Activated naive CD4-positive, alpha-beta T cell treated with anti-CD3 and anti-CD28 coated beads, Interleukin-2, amount 50 U/mL, for 16 hours (primary cell): ENCODE measurements at regions not wholly inside any gene's neighbourhood (a gene's known extent, or its start where the extent isn't known, plus 50 kb on each side); places are given as distances from the start of the nearest gene placed in this dataset.

Experiments
- DNase-seq: peaks from one replicate; pipeline ENCODE4 v3.0.0-alpha.2; 2020

DNA sequence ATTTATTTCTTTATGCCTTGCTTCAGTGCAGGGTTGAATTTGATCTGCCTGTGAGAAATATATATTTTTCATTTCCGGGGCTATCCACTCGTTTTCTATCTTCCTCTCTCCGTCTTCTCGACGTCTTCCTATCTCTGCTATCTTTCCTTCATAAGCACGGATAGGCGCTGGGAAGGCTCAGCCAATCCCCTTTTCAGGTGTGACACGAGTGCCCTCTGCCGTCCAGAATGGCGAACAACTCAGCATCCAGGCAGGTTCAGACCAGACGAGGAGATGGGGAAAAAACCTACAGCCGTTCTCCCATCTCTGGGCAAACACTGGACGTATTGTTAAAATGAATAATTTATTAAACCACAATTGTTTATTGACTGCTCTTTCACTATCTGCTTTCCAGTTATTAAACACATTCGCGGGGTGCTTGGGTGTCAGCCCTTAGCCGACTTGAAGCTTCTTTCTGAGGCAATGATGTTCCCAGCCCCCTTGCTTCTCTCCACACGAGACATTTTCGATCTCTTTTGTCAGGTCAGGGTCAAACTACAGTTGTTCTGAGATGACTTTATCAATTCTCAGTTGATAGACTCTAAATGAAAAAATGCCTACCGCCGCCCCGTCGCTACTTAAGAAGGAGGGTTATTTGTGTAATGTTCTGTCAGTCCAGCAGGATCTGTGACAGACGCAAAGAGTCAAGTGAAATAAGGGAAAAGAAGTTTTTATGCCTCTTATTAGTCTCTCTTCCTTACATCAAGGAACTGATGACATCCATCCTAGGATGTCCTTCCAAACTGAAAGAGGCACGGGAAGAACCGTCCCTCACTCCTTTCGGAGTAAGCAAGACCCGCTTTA lies 96.3 kb upstream of the NOCT start:
- DNase-seq, result peak; percentile 45

GRCh38 chr4:138918169-138918869 lies 97.3 kb upstream of the NOCT start:
- DNase-seq, result no peak

DNA sequence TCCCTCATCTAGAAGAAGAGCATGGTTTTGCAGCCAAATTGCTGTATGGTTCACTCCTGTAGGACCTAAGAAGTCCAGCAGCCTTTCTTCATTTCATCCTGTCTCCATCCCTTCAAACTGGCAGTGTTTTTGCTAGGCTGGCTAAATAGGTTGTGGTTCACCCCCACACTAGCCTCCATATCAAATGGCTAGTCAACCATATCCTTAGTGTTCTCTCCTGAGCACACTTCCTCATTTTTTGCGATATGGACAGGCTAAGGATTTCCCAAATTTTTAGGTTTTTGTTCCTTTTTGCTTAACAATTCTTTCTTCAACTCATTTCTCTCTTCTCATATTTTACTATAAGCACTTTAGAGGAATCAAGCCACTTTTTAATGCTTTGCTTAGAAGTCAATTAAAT lies 98.8 kb upstream of the NOCT start:
- no peak for DNase-seq

GRCh38 chr4:138915756-138916155 lies 99.8 kb upstream of the NOCT start:
- no peak for DNase-seq

GRCh38 chr4:138912704-138913340 lies 102.8 kb upstream of the NOCT start:
- DNase-seq, result no peak

GRCh38 chr4:138911909-138912703 lies 103.5 kb upstream of the NOCT start:
- DNase-seq, result no peak

DNA sequence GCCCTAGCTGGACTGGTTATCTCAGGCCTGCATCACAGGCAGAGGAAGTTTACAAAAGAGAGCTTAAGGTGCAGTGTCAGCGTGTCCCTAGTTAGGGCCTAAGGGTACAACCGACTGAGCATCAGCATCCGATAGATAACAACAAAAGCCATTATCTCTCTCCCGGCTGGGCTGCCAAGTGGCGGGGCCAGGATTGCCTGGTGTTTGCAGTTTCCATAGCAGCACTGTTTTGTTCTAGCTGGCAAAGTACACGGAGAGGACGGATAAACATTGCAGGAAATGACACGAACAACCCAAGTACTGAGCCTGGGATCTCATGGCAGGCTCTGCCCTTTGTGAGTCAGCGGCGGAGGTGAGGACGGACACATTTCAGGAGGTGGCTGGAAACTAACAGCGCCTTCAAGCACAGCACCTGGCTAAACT lies 104.7 kb upstream of the NOCT start:
- no peak for DNase-seq

GRCh38 chr4:138910195-138910913 lies 105.2 kb upstream of the NOCT start:
- no peak for DNase-seq

GRCh38 chr4:138909587-138909986 lies 106.0 kb upstream of the NOCT start:
- no peak for DNase-seq

GRCh38 chr4:138908134-138908533 lies 107.4 kb upstream of the NOCT start:
- no peak for DNase-seq

DNA sequence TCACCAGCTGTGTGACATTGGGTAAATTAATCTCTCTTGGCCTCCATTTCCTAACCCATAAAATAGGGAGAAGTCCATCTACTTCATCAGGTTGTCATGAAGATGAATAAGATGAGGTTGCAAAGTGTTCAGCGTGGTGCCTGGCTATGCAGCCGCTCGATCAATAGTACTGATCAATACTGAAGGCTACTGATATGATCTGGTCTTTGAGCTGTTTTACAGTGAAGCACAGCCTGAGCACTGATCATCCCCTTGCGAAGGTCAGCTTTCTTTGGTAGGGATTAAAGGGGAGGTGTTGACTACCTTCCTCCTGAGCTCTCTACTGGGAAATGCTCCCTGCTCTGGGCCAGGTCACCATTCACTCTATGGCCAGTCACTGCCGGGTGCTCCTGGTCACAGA lies 108.4 kb upstream of the NOCT start:
- DNase-seq, result no peak

DNA sequence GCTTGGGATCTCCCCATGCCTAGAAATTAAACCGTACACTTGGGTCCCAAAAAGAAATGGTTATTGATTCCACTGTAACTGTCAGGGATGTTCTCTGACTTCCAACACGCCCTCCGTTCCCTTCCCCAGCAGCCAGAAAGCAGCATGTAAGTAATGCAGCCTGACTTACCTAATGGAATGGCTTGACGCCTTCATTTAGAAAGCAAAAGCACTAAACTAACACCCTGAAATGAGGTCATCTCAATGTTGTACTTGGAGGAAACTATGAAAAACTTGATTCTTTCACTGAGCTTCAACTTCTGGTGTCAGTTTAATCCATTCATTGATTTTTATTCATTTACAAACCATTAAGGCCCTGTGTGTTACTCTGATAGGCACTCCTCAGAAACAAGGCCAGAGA lies 110.8 kb upstream of the NOCT start:
- DNase-seq, result no peak

- no peak for DNase-seq
Observed at GRCh38 chr4:138903185-138903584, 112.4 kb upstream of the NOCT start.

DNA sequence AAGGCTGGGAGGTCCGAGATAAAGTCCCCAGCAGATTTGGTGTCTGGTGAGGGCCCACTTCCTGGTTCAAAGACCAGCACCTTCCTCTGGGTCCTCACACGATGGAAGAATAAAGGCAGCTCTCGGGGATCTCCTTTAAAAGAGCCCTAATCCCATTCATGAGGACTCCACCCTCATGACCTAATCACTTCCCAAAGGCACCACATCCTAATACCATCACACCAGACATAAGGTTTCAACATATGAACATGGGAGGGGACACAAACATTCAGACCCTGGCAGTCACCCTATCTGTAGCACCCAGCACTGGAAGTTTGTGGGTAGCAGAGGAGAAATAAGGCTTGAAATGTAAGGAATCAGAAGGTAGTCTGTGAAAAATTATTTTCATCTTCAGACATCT lies 112.9 kb upstream of the NOCT start:
- DNase-seq, result no peak

DNA sequence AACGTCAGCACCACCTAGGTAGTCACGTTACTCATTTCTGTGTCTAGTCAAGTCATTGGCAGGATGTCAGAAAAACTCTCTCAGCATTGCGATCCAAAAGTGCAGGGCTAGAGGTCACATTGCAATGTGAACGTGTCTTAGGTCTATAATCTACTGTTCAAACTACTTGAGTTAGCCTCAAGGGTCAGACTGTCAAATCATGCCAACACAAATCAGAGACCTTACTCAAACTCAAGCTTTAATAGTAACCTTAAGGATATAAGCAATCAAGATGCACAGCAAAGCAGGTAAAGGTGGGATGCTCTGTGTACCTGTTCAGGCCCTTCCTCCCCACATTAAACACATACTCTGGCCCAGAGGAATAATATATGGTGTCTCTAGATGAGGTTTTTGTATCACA lies 114.4 kb upstream of the NOCT start:
- no peak for DNase-seq

DNA sequence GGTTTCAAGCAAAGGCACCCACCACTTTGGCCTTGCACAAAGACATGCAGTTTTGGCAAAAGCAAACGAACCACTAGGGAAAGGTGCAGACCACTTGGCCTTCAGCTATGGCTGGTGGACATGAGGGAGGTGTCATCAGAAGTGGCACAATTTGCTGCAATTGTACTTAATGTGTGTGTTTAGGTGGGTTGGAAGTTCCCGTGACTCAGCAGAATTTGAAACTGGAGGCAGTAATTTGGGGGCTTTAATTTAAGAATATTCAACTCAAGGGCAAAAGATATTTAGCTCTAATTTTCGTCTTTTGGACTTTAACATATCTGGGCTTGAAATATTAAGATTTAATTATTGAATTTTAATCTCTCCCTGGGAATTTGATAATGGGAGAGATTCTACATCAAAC lies 115.6 kb upstream of the NOCT start:
- DNase-seq, result no peak

DNA sequence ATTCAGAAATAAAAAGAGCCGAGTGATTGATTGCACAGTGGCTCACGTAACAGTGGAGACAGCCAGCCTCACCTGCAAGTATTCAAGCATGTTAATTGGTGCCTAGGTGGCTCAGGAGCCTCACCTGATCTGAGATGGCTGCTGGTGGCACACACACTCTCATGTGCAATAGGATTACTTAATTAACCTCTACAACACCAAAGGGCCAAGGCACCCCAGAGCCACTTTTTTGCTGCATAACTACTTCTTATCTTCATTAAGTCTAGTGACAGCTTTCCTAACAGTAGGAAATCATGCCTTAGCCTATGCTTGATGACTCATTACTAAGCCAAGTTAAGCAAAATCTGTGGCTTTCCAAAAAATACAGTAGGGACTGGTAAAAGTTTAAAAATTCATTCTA lies 117.3 kb upstream of the NOCT start:
- no peak for DNase-seq

- DNase-seq, result no peak
Observed at GRCh38 chr4:138897811-138898226, 117.8 kb upstream of the NOCT start.

GRCh38 chr4:138894709-138895108 lies 120.9 kb upstream of the NOCT start:
- no peak for DNase-seq

DNA sequence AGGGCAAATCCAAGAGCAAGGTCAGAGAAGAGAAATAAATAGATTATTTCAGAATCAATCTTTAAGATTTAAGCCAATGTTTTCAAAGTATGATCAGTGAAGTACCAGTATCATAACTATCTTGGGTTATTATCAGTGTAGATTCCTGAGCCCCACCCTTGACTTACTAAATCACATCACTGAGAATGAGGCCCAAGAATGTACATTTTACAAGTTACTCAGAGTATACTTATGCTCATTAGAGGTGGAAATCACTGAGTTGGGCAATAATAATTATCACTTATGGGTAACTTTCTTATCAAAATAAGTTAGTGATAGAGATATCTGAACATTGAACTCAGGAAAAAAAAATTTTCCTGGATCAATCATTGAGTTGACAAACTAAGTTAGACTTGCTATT lies 121.6 kb upstream of the NOCT start:
- no peak for DNase-seq

DNA sequence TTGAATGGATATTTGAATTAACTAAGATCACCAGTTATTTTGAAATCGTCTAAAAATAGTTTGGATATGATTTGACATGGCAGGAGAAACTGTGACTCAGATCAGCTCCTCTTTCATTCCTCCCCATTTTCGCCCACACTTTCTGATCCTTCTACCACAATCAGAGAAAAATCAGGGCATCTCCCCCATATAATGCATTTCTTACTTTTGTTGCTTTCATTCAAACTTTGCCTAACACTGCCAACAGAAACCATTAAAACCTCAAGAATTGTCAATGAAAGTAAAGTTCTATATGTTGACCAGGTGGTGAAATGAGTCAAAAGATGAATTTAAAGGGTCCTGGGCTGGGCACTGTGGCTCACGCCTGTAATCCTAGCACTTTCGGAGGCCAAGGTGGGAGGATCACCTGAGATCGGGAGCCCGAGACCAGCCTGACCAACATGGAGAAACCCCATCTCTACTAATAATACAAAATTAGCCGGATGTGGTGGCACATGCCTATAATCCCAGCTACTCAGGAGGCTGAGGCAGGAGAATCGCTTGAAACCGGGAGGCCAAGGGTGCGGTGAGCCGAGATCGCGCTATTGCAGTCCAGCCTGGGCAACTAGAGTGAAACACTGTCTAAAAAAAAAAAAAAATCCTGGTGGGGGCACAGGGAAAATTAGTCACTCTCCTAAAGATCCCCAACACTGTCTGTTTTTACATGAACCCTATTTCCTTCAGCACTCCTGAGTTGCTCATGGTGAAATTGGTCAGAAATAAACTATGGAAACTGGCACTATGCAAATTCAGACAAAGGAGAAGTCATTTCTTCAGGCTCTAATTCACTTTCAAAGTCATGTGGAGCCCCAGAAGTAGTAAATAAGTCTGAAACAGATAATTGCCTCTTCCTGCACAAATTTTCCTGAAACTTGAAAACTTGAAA lies 122.8 kb upstream of the NOCT start:
- no peak for DNase-seq
